LHCN-M2 (cell line): ENCODE measurements at regions not wholly inside any gene's neighbourhood (a gene's known extent, or its start where the extent isn't known, plus 50 kb on each side); places are given as distances from the start of the nearest gene placed in this dataset.

Source experiments
- DNase-seq: peaks from one replicate; pipeline ENCODE4 v3.0.0-alpha.2; 2012; ENCODE audit warnings: low read depth

DNA sequence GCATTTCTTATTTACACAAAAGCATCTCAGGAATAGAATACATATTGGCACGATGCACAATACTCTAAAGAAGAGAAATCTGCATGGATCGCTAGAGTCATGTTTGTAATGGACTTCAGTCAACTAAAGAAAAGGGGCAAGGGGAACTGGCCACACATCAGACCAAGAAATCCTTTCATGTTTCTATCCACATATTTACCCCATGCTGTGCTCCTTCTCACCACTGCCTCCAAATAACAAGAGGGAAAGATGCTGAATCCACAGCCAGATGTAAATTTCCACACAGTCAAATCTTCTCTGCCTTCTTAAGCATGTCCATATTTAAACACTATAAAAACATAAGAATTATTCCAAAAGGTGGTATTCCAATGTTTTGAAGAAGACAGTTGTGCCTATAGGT lies 67.6 kb downstream of the COX18 start:
- DNase-seq, result no peak

DNA sequence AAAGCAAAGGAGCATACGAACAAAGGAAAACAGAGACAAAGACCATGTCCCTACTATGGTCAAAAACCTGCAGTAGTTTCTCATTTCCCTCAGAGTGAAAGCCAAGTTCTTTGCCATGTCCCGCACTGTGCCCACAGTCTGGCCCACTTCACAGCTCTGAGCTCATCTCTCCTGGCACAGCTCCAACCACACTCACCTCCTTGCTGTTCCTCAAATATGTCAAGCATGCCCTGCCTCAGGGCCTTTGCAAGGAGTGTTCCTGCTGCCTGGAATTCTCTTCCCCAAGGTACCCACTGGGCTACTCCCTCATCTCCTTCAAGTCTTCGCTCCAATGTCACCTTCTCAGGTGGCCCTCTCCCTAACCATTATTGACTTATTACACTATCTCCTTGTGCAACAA lies 72.1 kb downstream of the COX18 start:
- peak; percentile 27 for DNase-seq

DNA sequence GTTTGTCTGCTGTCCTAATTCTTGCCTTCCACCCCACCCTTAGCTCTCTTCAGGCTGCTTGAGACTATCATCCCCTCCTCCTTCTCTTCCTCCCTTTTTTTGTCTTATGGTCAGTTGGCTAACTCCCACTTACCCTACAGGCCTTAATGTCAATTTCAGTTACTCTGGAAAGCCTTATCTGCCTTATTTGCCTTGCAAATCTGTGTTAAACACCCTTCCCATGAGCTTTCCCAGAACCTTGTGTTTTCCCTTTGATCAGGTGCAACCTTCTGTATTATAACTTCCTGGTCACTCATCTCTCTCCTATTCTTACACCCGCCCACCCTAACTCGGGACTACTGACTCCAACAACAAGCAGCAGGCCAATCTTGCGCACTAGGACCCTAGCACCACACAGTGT lies 74.8 kb downstream of the COX18 start:
- DNase-seq, result no peak

DNA sequence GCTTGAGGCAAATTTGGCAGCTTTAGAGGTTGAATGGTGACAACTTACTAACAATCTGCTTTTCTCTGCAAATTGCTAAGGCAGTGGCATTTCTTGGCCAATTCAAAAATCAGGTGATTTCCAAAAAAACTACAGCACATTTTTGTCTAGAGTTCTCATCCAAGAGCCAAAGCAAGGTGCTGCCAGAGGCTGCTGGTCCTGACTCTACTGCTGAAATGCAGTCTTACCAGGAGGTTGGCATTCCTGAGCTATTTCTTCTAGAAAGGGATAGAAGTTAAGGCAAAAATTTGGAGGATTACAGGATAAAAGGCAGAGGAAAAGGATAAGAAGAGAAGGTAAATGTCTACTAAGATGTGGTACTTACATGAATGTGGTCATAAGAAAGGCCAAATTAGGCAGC lies 75.6 kb downstream of the COX18 start:
- no peak for DNase-seq

DNA sequence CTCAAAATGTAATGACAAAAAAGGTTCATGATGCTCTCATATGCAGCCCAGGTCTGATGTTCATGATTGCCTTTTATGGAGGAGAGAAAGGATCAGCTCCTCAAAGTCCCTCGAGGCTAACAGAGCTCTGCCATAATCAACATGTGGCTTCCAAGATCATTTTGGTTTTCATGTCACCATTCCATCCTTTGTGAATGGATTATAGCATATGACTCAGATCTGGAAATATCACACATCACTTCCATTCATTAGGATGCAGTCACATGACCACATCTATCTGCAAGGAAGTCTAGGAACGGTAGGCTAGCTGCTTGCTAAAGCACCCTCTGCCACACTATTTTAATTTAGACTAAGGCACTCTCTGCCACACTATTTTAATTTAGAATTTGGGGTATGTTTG lies 77.6 kb downstream of the COX18 start:
- peak; percentile 19 for DNase-seq

DNA sequence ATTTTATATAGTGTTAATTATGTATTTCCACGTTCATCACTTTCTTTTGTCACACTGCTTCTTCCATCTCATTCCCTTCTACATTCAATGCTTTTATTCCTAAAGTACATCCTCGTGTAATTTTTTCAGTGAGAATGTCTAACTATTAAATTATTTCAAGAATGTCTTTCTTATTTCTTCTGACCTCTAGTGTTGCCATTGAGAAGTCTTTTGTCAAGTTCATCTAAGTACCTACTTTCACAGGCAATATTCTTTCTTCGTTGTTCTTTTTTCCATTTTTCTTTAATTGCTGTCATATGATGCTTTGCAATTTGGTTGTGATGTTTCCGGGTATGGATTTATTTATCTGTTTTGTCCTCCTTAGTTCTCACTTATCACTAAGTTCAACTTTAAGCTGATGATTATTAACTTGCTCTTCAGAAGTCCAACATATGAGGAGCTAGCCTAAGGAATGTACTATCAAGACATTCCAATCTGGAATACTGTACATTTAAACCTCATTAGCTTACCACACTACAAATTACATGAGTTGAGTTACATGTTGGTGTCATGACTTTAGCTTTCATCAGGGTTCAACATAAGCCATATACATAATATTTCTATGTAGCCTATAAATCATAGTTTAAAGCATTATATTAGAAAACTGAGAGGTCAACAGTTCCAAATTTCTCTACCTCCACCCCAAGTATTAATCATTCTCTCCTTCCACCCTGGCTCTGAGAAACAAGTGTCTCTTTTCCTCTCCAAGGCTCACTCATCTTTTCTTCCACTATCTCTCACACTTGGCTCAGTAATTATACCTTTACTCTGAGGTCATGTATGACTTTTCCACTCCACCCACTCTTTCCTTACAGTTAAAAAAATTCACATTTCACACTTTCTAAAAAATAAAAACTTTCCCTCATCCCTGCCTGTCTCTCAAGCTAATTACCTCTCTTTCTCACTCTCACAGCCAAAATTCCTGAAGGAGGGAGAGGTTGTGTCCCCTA lies 81.5 kb downstream of the COX18 start:
- peak; percentile 20 for DNase-seq

DNA sequence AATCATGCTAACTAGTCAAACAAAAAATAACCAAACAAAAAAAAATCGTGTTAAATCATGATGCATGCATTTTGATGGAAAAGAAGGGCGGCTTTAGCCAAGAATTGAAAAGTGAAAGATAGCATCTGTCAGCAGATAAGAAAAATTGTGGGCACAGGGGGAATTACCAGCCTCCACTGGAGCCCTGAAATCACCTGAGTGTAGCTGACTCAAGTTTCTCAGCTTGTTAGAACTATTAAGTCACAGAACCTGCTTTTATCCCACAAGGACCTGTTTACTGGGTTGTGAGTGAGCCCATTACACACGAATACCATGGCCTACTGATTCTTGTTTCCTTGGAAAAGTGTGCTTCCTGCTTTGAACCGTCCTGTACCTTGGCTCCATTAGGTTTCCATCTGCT lies 85.2 kb downstream of the COX18 start:
- DNase-seq, result no peak

DNA sequence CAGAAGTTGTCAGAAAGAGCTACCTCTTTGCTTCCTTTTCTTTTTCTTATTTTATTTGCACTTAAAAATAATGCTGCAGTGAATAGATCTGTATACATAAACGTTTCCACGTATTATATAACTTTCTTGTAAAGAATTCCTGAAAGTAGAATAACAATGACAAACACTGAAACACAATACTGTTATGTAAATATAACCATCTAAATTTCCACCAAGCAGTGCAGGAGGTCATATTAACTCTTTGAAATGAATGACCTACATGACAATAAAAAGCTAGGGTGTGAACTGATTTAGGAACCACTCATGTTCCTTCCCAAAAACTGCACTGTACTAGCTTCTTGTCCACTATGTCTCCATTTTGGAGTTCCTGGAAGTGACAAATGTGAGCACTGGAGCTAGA lies 85.8 kb downstream of the COX18 start:
- DNase-seq, result no peak

DNA sequence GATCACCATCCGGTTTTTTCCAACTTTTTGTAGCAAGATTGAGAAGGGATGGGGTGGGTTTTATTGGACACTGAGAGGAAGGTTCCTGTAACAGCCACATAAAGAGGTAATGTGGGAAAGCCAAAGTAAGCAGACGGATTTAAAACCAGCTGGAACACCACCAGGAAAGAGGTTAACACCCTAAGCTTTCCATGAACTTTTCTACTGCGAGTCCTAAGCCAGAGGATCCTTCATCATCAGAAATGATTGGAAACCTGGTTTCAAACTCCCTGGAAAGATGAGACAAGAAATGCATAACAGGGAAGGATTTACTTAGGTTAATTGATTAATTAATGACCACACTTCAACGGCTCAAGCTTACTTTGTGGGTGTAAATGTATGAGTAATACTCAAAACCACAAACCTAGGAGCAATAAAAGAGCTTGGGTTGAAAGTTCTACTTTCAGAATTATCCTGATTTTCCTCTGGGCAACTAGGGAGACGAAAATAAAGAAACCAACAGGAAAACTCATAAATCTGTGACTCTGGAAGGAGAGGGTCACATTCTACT lies 91.5 kb downstream of the COX18 start:
- DNase-seq, result peak; percentile 30

DNA sequence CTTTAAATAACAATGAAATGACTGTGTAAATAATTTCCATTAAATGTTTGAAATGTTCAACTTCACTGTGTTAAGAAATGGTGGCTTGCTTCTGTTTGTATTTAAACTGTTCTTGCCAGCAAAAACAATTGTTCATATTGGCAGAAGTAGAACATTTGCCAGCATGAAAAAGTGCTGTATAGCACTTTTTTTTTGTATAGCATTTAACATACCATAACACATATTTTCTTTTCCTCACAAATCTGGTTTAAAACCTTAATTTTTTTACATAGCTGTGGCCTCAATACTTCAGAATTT lies 94.1 kb downstream of the COX18 start:
- DNase-seq, result peak; percentile 31

DNA sequence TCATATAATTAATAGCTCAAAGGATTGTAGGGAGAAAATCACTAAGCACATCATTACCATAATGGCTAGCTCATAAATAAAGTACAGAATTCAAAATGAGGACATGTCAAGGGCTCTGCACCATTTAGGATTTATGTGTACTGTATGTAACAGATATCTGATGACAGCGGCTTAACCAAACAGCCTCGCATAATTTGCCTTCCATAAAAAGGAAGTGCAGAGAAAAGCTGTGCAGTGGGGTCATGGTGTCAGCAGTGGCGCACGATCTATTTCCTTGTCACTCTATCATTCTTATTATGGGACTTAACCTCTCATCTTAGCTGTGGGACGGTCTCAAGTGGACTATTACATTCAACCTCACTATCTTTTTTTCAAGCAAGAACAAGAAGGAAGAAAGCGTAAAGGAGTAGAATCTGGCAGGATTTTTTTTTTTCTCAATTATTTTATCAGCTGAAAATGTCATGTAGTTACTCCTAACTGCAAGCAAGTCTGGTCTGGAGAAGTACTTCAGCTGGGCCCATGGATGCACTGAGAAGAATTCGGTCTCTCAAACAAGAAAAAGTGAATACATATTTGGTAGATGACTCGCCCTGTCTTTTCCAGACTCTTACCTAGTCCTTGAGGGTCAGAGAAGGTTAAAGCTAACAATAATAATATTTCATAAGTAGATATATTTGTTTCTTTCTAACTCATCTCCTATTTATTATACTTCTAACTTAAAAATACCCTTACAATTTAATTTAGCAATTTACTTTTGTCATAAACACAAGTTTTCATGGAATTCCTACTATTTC lies 94.6 kb downstream of the COX18 start:
- peak; percentile 71 for DNase-seq

DNA sequence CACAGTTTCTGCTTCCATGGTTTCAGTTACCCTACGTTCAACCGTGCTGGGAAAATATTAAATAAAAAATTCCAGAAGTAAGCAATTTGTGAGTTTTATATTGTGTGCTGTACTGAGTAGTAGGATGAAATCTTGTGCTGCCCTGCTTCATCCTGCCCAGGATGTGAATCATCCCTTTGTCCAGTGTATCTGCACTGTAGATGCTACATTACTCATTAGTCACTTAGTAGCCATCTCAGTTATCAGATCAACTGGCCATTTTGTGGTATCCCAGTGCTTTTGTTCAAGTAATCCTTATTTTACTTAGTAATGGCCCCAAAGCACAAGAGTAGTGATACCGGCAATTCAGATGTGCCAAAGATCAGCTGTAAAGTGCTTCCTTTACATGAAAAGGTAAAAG lies 97.9 kb downstream of the COX18 start:
- DNase-seq, result peak; percentile 94

DNA sequence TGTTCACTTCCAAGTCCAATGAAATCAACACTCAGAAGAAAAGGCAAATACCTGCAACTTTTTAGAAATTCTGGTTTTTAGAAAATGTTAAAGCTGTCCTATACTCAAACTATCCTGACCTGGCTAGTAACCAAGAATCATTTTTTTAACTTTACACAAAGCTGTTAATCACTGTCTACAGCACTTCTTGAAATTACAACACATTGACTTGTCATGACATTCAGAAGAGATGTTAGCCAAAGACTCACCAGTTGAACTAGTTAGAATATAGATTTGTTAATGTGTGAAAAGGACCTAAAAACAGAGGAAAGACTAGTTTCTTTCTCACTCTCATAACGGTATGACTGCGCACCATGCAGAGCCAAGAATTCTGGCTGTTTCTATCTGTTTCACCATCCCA lies 98.8 kb downstream of the COX18 start:
- no peak for DNase-seq

DNA sequence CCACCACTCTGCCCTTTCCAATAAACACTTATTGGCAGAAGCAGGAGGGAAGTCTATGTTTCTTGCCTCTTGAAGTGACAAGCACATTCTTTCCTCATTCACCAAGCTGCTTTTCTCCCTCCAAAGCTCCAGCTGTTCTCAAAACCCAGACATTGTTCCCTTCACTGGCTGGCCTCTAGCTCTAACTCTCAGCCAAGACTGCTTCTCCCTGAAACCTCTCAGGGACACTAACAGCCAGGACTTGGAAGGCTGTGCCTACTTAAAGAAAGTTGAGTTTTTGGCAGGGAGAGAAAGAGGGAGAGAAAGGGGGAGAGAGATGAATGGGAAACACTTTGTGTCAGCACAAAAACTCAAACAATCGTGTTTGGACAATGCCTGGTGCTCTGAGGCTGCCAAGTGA lies 99.5 kb downstream of the COX18 start:
- DNase-seq, result peak; percentile 66

DNA sequence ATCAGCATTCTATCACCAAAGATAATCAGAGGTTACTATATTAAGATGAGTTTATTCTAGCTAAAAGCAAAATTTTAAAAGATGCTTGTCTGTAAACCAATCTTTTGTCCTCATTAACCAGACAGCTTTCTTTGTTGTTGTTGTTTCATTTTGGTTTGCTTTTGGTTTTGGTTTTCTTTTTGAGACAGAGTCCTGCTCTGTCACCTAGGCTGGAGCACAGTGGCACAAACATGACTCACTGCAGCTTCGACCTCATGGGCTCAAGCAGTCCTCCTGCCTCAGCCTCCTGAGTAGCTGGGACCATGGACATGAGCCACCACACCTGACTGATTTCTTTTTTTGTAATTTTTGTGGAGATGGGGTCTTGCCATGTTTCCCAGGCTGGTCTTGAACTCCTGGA lies 102.9 kb downstream of the COX18 start:
- DNase-seq, result no peak

DNA sequence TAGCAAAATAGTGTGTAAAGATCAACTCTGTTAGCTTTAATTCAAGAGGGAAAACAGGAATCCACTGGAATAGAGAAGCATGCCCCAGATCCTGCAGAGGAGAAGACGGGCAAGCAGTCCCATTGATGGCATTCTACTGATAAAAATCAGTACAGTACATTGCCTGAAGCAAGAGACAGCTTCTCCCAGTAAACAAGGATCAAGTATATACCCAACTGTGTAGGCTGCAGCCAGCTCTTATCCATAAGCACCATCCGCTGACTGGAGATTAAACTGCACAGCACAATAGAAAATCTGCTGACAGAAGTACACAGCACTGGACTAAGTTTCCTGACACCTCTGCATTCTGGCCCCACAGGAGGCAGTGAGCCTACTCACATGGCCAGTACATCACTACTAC lies 110.1 kb downstream of the COX18 start:
- no peak for DNase-seq

DNA sequence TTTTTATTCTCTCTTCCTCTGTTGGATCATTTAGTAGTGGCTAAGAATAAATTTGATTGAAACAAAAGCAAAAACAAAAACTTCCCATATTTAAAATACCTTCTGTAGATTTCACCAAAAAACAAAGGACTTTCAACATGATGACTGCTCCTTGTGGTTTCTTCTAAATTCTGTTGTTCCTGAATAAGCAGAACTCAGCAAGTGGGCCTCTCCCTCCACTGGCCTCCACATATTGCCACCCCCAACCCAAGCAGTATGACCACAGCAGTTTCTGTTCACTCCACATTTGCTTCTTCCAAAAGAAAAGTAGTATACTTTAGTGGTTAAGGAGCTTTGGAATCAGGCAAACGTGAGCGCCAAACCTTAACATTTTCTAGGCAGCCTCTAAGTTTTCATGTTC lies 114.7 kb downstream of the COX18 start:
- DNase-seq, result no peak

DNA sequence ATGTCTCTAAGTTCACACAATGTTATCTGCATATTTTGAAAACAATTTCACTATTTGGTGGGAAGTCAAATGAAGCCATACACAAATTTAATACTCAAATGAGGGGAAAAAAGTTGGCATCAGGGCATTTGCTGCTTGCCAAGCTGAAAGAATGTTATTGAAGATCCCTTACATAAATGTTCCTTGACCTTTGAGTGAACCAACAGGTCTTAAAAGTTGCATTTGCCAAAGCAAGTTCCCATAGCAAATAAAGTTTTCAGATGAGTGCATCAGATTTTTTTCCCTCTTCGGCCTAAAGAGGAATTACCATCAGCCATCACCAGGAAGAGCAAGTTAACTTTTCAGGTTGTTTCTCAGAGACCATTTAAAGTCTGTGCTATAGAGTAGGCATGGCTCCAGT lies 115.9 kb downstream of the COX18 start:
- DNase-seq, result no peak

DNA sequence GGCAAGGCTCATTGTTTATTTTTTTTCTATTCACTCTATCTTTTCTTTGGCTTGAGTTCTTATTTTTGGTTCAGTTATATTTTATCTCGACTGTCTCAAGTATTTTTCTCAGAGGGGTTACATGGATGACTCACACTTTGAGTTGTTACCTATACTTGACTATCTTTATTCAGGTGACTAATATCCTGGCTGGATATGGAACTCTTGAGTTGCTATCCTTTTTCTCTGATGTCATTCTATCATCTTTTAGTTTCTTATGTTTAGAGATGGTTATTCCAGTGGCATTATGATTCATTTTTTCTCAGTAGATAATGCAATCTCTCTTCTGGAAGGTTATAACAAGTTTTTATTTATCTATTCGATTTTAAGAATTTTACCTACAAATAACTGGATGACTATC lies 117.9 kb downstream of the COX18 start:
- no peak for DNase-seq

DNA sequence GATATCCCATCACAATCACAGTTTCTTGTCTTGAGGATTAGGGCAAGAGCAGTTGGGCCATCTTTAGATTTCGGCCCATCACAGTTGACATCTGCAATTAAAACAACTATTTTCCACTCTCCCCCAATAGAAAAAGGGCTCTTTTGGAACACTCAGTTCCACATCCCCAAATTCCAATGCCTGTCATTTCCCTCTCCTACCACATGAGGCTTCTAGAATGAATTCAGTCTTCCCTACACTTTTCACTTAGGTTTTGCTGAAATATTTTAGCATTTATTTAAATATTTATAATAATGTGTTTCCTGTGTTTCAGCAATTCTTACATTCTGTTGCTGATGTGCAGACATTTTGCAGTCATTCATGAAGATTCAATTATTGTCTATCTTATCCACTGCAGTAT lies 118.4 kb downstream of the COX18 start:
- no peak for DNase-seq

DNA sequence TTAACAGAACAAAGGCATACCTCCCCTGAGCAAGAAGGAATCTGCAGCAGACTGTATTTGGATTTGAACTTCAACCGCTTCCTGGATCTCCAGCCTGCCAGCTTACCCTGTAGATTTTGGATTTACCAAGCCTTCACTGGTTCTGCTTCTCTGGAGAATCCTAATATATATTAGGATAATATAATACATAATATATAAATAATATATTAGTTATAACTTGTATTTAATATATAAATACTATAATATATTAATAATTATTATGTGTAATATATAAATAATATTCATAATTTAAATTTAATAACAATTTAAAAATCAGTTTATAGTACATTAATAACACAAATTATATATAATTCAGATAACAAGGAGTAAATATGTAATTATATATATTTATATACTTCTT lies 121.4 kb downstream of the COX18 start:
- no peak for DNase-seq

DNA sequence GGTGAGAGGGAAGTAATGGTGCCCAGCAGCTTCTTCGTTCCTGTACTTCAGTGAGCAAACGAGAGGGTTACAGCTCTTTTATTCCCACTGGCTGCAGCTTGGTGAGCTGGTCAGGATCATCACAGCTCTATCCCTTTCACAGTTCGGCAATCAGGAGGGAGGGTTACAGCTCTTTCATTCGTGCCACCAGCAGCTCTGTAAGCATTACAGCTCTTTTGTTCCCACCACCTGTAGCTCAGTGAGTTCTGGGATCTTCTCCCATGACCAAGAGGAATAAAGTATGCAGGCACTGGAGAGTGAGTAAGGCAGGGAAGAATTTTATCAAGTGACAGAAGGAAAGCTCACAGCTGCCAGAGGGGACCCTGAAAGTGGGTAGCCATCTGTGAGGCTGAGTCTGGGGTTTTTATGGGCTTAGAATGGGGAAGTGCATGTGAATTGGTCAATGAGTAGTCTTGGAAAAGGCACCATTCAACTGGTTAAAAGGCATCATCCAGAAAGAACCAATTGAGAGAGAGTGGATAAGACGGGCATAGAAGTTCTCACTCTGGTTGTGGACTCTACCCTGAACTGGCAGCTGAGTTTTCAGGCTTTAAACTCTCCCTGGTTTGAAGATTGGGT lies 123.7 kb downstream of the COX18 start:
- no peak for DNase-seq
